GM19468 (cell line): ENCODE measurements at regions not wholly inside any gene's neighbourhood (a gene's known extent, or its start where the extent isn't known, plus 50 kb on each side); places are given as distances from the start of the nearest gene placed in this dataset.
A peak's percentile ranks its signal among the peaks of the same experiment; 100 is the strongest.

Source experiments
- ATAC-seq: cut with Tn5 transposase; IDR thresholded peaks from one replicate; pipeline ENCODE4 v1.9.1; 2021; ENCODE audit warnings: mild to moderate bottlenecking, moderate library complexity, moderate number of reproducible peaks; ENCODE audit not compliant: unreplicated experiment; ENCODE audit errors: extremely low read depth

DNA sequence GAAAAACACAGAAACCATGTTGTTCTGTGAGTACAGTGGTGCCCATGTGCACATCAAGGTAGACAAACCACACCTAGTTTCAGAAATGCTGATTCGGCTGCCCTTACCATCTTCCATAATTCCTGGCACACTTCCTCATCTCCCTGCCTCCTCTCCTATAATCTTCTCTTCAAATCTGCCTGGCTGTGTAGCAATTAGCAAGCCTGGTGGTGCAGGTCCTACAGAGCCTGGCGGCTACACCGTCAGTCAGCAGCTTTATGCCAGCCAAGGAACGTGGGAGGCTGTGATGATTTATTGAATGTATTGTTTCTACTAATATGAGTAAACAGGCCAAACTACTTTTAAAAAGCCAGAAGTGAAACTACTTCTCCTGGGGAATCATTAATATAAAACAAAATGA lies 106.8 kb downstream of the SEMA6D start:
- ATAC-seq = no peak

GRCh38 chr15:47829667-47830066 lies 112.4 kb downstream of the SEMA6D start:
- no peak for ATAC-seq

GRCh38 chr15:47834093-47834492 lies 116.8 kb downstream of the SEMA6D start:
- no peak for ATAC-seq

- ATAC-seq = no peak
Observed at GRCh38 chr15:47839233-47839825, 122.0 kb downstream of the SEMA6D start.

GRCh38 chr15:47843124-47843663 lies 125.9 kb downstream of the SEMA6D start:
- no peak for ATAC-seq

DNA sequence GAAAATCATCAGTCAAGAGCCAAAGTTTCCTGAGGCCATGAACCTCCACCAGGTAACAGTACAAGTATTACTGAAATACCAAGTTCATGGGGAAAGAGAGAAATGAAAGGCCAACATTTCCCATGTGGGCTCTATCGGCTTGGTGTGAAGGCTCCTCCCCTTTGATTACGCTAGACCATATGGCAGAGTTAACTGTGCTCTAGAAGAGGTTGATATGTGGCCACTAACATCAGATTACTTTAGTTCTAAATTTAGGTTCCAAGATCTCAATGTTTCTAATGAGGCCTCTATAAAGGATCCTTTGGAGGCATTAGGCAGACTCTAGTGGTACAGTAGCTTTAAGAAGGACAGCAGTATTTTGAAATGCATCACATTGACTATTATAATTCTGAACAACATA lies 127.1 kb downstream of the SEMA6D start:
- ATAC-seq = no peak

GRCh38 chr15:47846128-47846868 lies 129.0 kb downstream of the SEMA6D start:
- ATAC-seq = no peak

GRCh38 chr15:47846876-47847275 lies 129.6 kb downstream of the SEMA6D start:
- ATAC-seq = no peak

DNA sequence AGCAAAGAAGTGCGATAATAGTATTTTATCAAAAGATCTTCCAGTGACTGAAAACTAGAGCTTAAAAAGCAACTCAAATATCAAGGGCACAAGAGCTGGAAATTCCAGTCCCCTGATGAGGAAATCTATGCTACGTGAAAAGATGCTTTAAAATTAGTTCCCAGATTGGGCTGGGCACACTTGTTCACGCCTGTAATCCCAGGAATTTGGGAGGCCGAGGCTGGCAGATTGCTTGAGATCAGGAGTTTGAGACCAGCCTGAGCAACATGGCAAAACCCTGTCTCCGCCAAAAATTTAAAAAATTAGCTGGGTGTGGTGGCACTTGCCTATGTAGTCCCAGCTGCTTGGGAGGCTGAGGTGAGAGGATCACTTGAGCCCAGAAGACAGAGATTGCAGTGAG lies 138.8 kb downstream of the SEMA6D start:
- no peak for ATAC-seq

- no peak for ATAC-seq
Observed at GRCh38 chr15:47857014-47857775, 139.9 kb downstream of the SEMA6D start.

DNA sequence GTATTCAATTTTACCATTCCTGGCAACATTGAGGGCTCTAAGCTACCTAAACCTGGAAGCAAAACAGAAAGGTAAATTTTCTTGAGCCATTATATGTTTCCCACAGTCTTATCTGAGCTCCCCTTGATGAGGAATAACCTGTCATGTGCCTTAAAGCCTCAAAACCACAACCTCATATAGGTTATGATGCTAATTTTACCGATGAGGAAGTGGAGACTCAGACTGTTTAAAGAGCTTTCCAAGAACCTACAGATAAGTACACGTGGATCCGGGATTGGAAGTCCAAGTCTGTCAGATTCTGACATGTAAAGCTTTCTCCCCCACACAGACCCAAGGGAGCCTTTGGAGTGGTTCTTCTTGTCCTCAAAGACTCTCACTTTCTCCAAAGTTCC lies 140.5 kb downstream of the SEMA6D start:
- ATAC-seq = no peak

DNA sequence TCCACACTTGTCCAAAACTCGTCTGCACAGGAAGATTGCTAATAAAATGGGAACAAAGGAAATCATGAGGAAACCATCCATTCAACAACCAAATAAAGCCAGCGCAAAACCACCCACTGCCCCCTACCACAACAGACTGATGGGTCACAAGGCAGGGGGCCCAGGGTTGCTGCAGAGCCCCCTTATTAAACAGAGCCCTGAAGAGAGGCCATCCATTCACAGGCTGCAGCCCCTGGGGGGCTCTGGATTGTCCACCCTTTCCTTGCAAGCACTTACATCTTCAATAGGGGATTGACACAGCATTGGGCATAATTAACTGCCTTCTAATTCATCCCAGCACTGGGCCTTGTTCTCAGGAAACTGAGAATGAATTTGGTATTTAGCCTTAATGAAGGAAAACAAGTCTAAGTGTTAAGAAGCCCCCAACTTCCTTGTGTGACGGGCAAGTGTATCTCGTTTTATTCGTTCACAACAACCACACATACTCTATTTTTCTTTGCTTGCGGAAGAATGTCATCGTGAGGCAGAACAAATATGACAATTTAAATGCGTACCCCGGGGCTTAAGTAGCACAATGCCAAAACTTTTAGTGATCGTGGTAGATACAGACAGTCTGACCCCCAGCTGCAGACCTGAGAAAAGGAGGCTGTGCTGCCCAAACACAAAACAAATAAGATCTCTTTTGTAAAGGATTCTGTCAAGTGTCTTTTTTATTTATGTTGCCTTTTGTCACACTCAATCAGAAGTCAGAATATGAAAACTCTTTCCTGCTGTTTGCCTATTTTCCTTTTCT lies 144.0 kb downstream of the SEMA6D start:
- ATAC-seq = no peak

- peak; percentile 23 for ATAC-seq
Observed at GRCh38 chr15:47862402-47862801, 145.1 kb downstream of the SEMA6D start.

DNA sequence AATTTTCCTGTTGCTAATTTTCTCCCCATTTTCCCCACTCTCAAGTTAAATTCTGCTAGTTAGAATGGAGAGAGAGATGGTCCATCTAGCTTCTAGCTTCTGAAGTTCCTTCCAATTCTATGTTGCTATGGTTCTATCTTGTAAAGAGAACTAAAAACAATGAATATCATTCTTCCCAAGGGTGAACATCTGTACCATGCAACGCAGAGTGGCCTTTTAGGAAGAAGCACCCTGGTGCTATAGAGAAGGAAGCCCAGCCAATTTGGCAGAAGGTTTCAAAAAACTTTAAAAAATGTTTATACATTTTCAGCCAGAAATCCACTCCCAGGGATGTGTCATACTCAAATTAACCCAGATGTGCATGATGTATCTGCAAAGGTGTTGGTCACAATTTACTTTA lies 149.1 kb downstream of the SEMA6D start:
- ATAC-seq = no peak

GRCh38 chr15:47870300-47870955 lies 153.1 kb downstream of the SEMA6D start:
- no peak for ATAC-seq

DNA sequence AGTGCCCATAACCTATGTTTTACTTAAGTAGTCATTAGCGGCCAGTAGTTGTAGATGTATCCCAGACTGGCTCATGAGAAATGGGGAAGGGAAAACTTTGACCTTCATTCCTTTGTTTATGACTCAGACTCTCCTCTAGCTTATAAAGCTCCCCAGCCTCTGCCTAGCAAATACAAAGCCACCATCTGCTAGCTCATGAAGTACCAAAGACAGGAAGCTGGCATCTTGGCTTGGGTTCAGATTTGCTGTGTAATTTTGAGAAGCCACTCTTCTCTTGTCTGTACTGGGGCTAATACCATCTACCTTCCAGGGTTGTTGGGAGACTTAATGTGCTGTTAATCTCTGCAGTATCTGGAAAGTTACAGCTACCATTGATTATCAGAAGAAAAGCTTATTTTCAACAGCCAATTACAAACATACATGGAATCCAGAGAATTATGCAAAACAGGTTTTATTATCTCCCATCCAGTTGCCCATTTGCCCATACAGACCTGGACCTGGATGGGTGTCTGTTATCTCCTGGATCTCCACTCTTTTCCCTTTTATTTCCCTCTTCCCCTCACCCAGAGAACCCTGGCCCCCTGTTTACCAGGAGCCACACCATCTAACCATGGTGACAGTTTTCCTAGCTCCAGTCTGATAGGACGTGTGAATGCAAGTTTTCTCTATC lies 153.8 kb downstream of the SEMA6D start:
- ATAC-seq = no peak

GRCh38 chr15:47872208-47872607 lies 154.9 kb downstream of the SEMA6D start:
- ATAC-seq = no peak

DNA sequence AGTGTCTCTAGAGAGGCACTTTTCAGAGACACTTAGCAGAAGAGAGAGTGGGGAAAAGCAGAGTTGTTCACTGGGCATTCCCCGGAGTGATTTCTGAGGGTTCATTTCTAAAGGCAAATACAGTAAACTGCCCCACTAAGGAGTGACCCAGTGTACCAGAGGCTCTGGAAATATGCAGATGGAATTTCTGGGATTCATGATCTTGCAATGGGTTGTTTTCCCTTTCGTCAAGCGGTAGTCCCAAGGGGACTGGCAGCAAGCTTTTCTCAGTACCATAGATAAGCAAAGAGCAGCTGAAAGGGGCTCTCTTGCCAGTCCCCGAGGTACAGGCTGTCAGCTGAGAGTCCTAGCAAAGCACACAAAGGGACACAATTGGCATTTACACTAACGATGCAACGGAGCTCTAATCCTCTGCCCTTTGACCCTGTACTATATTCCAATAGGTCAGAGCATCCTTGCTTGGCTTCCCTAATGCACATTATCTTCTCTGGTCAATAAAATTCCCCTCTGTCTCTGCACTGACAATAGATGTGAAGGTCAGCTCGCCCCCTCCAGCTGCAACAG lies 155.6 kb downstream of the SEMA6D start:
- no peak for ATAC-seq

- no peak for ATAC-seq
Observed at GRCh38 chr15:47876986-47877385, 159.7 kb downstream of the SEMA6D start.
